ENCODE measurements at regions not wholly inside any gene's neighbourhood (a gene's known extent, or its start where the extent isn't known, plus 50 kb on each side); places are given as distances from the start of the nearest gene placed in this dataset.

DNA sequence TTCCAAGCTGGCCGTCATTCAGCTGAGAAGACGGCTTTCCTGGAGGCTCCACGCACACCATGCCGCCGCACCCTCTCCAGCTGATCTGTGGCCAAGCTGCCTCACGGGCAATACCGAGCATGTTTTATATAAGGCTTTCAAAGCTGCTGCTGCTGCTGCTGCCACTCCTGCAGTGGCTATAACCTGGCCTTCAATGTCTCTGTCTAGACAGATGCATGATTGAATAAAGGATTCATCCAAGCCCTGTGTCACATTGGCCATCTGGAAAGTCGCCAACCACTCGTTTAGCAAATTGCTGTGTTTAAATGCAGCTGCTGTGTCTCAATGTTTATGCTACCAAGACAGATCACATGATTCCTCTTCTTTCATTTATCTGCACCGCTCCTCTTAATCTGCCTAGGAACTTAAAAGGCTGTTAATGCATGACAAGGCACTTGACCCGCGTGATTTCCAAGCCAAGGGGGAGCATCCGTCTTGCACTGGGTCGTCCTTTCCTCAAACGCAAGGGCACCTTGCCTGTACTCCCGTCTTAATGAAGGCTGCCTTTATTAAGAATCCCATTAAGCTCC lies 114.3 kb downstream of the TEX26 start:
- Histone ChIP-seq H3K4me3 (ENCODE audit: low read depth, low read length) (peak overlapping the region; percentile 10; the same call in 1 of the 2 replicates), H3K27me3 (ENCODE audit: insufficient read depth, low read depth, severe bottlenecking) (no peaks in the 10 kb centered on the region), H3K27ac (no peak overlapping the region), H3K9me3 (ENCODE audit: severe bottlenecking) (no peaks in the 10 kb centered on the region), H3K36me3 (no peaks in the 10 kb centered on the region)
- DNase-seq, result peak; percentile 19
- TF ChIP-seq, protein P1, sequence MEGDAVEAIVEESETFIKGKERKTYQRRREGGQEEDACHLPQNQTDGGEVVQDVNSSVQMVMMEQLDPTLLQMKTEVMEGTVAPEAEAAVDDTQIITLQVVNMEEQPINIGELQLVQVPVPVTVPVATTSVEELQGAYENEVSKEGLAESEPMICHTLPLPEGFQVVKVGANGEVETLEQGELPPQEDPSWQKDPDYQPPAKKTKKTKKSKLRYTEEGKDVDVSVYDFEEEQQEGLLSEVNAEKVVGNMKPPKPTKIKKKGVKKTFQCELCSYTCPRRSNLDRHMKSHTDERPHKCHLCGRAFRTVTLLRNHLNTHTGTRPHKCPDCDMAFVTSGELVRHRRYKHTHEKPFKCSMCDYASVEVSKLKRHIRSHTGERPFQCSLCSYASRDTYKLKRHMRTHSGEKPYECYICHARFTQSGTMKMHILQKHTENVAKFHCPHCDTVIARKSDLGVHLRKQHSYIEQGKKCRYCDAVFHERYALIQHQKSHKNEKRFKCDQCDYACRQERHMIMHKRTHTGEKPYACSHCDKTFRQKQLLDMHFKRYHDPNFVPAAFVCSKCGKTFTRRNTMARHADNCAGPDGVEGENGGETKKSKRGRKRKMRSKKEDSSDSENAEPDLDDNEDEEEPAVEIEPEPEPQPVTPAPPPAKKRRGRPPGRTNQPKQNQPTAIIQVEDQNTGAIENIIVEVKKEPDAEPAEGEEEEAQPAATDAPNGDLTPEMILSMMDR (IDR thresholded peaks at IDR 0.05; ENCODE audit: low read depth, low read length), result no peak

GRCh38 chr13:31045286-31046081 lies 113.0 kb downstream of the TEX26 start:
- no peaks in the 10 kb centered on the region for H3K9me3 ChIP-seq (ENCODE audit: severe bottlenecking)
- H3K27me3 ChIP-seq (ENCODE audit: insufficient read depth, low read depth, severe bottlenecking), result no peaks in the 10 kb centered on the region
- H3K36me3 ChIP-seq, result no peaks in the 10 kb centered on the region
- no peak overlapping the region for H3K27ac ChIP-seq
- TF ChIP-seq, protein P1 (IDR thresholded peaks at IDR 0.05; ENCODE audit: low read depth, low read length), result no peak
- no peak for DNase-seq
- H3K4me3 ChIP-seq (ENCODE audit: low read depth, low read length), result no peak overlapping the region

- Histone ChIP-seq H3K27ac (no peak overlapping the region), H3K27me3 (ENCODE audit: insufficient read depth, low read depth, severe bottlenecking) (no peaks in the 10 kb centered on the region), H3K36me3 (no peaks in the 10 kb centered on the region), H3K4me3 (ENCODE audit: low read depth, low read length) (no peak overlapping the region), H3K9me3 (ENCODE audit: severe bottlenecking) (no peaks in the 10 kb centered on the region)
- DNase-seq, result peak; percentile 64
- TF ChIP-seq, protein P1 (IDR thresholded peaks at IDR 0.05; ENCODE audit: low read depth, low read length), result peak; percentile 77
Observed at GRCh38 chr13:31044364-31045285, 112.2 kb downstream of the TEX26 start.

- H3K4me3 ChIP-seq (ENCODE audit: low read depth, low read length), result no peak overlapping the region
- no peaks in the 10 kb centered on the region for H3K27me3 ChIP-seq (ENCODE audit: insufficient read depth, low read depth, severe bottlenecking)
- no peak for DNase-seq
- no peak overlapping the region for H3K27ac ChIP-seq
- TF ChIP-seq, protein P1 (IDR thresholded peaks at IDR 0.05; ENCODE audit: low read depth, low read length), result no peak
- no peaks in the 10 kb centered on the region for H3K9me3 ChIP-seq (ENCODE audit: severe bottlenecking)
- no peaks in the 10 kb centered on the region for H3K36me3 ChIP-seq
Observed at GRCh38 chr13:31043957-31044356, 111.5 kb downstream of the TEX26 start.

- Histone ChIP-seq H3K27me3 (ENCODE audit: insufficient read depth, low read depth, severe bottlenecking) (no peaks in the 10 kb centered on the region), H3K4me3 (ENCODE audit: low read depth, low read length) (no peak overlapping the region), H3K27ac (no peak overlapping the region), H3K36me3 (no peaks in the 10 kb centered on the region), H3K9me3 (ENCODE audit: severe bottlenecking) (no peaks in the 10 kb centered on the region)
- TF ChIP-seq, protein P1 (IDR thresholded peaks at IDR 0.05; ENCODE audit: low read depth, low read length), result no peak
- DNase-seq, result peak; percentile 13
Observed at GRCh38 chr13:31042481-31043165, 110.2 kb downstream of the TEX26 start.

Measured in WERI-Rb-1 (cell line).